SU-DHL-6 (cell line): ENCODE measurements at regions not wholly inside any gene's neighbourhood (a gene's known extent, or its start where the extent isn't known, plus 50 kb on each side); places are given as distances from the start of the nearest gene placed in this dataset.

Source experiments
- H2AFZ ChIP-seq: fragments of 200-600 bp; sonication (generic); 2 replicates; pipeline ENCODE4 v1.6.1; 2014; ENCODE audit warnings: low read depth, mild to moderate bottlenecking, moderate library complexity, mixed read lengths, antibody characterized with exemption, low read length; ENCODE audit not compliant: severe bottlenecking
- H3F3A ChIP-seq: fragments of 200-600 bp; shearing (Covaris generic); 2 replicates; pipeline ENCODE4 v1.6.0; 2016; ENCODE audit warnings: antibody characterized with exemption, mild to moderate bottlenecking; ENCODE audit not compliant: insufficient read depth
- H3K27ac ChIP-seq: fragments of 200-600 bp; sonication (generic); 2 replicates; pipeline ENCODE4 v1.5.1; 2016; ENCODE audit warnings: low read depth, mild to moderate bottlenecking, low read length, moderate library complexity, mixed read lengths
- H3K27me3 ChIP-seq: fragments of 200-600 bp; sonication (generic), shearing (Covaris generic); 2 replicates; pipeline ENCODE4 v1.6.0; 2014; ENCODE audit warnings: mild to moderate bottlenecking, low read length
- H3K36me3 ChIP-seq: fragments of 200-600 bp; sonication (generic); 2 replicates; pipeline ENCODE4 v1.6.1; 2014; ENCODE audit warnings: mild to moderate bottlenecking, low read length, mixed read lengths
- H3K4me2 ChIP-seq: fragments of 300-600, 200-600 bp; shearing (Covaris generic), sonication (generic); 2 replicates; pipeline ENCODE4 v1.6.0; 2014; ENCODE audit warnings: low read length, low read depth, mild to moderate bottlenecking; ENCODE audit not compliant: poor library complexity, severe bottlenecking
- H3K4me3 ChIP-seq: fragments of 200-600 bp; sonication (generic); 2 replicates; pipeline ENCODE4 v1.5.1; 2014; ENCODE audit warnings: antibody characterized with exemption, low read length, mild to moderate bottlenecking, mixed read lengths; ENCODE audit not compliant: insufficient read depth, poor library complexity, severe bottlenecking
- H3K79me2 ChIP-seq: fragments of 200-600 bp; sonication (generic); 2 replicates; pipeline ENCODE4 v1.6.1; 2014; ENCODE audit warnings: mild to moderate bottlenecking, low read length, moderate library complexity; ENCODE audit not compliant: insufficient read depth
- H3K9ac ChIP-seq: fragments of 200-600 bp; sonication (generic); 2 replicates; pipeline ENCODE4 v1.7.0; 2014; ENCODE audit warnings: mild to moderate bottlenecking, low read length
- H3K9me2 ChIP-seq: fragments of 200-600 bp; sonication (generic); replicated peaks from 2 replicates; pipeline ENCODE4 v1.6.1; 2014; ENCODE audit warnings: low read length; ENCODE audit not compliant: insufficient read depth
- H3K9me3 ChIP-seq: fragments of 200-600 bp; sonication (generic); 2 replicates; pipeline ENCODE4 v1.6.1; 2014; ENCODE audit warnings: low read length, mixed read lengths; ENCODE audit not compliant: insufficient read depth
- H4K20me1 ChIP-seq: fragments of 200-600 bp; sonication (generic); 2 replicates; pipeline ENCODE4 v1.6.1; 2014; ENCODE audit warnings: low read depth, mild to moderate bottlenecking, antibody characterized with exemption, low read length, moderate library complexity, mixed read lengths
- EZH2phosphoT487 ChIP-seq: fragments of 200-600 bp; sonication (generic), shearing (Covaris generic); conservative IDR thresholded peaks from 2 replicates; pipeline ENCODE4 v1.6.1; 2018; ENCODE audit warnings: mild to moderate bottlenecking, antibody characterized with exemption, low read length, moderate library complexity, mixed read lengths
- TF ChIP-seq, protein P1 (sequence below): fragments of 200-600 bp; sonication (generic); IDR thresholded peaks from one replicate; pipeline ENCODE4 v1.5.1; 2017; ENCODE audit warnings: antibody characterized with exemption, mild to moderate bottlenecking, low read length, moderate library complexity; ENCODE audit not compliant: insufficient read depth, poor library complexity, severe bottlenecking

DNA sequence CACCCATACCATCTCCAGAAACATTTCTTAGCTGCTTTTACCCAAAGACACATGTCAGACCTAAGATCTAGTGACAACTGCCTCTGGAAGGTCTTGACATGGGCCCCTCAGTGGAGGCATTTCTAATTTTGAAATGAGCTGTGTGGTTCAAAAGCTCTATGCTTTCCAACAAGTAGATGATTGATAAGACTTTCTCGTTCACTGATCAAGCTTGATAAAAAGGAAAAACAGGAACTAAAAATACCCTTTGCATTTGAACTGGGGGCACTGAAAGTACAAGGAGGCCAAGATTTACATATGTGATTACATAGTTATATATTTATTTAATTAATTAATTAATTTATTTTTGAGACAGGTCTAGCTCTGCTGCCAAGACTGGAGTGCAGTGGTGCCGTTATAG is 61.3 kb upstream of the SCOC start:
- H3F3A ChIP-seq: no peaks in the 10 kb centered on the region
- no peak overlapping the region for H3K4me3 ChIP-seq
- H3K79me2 ChIP-seq: no peaks in the 10 kb centered on the region
- no peaks in the 10 kb centered on the region for H4K20me1 ChIP-seq
- no peaks in the 10 kb centered on the region for H3K36me3 ChIP-seq
- H3K27me3 ChIP-seq: no peaks in the 10 kb centered on the region
- H3K9me2 ChIP-seq: no peaks in the 10 kb centered on the region
- TF ChIP-seq EZH2phosphoT487: no peak
- TF ChIP-seq, protein P1, sequence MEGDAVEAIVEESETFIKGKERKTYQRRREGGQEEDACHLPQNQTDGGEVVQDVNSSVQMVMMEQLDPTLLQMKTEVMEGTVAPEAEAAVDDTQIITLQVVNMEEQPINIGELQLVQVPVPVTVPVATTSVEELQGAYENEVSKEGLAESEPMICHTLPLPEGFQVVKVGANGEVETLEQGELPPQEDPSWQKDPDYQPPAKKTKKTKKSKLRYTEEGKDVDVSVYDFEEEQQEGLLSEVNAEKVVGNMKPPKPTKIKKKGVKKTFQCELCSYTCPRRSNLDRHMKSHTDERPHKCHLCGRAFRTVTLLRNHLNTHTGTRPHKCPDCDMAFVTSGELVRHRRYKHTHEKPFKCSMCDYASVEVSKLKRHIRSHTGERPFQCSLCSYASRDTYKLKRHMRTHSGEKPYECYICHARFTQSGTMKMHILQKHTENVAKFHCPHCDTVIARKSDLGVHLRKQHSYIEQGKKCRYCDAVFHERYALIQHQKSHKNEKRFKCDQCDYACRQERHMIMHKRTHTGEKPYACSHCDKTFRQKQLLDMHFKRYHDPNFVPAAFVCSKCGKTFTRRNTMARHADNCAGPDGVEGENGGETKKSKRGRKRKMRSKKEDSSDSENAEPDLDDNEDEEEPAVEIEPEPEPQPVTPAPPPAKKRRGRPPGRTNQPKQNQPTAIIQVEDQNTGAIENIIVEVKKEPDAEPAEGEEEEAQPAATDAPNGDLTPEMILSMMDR: no peak
- H3K9ac ChIP-seq: no peak overlapping the region
- H3K4me2 ChIP-seq: no peak overlapping the region
- no peak overlapping the region for H2AFZ ChIP-seq
- H3K9me3 ChIP-seq: no peaks in the 10 kb centered on the region
- no peak overlapping the region for H3K27ac ChIP-seq

DNA sequence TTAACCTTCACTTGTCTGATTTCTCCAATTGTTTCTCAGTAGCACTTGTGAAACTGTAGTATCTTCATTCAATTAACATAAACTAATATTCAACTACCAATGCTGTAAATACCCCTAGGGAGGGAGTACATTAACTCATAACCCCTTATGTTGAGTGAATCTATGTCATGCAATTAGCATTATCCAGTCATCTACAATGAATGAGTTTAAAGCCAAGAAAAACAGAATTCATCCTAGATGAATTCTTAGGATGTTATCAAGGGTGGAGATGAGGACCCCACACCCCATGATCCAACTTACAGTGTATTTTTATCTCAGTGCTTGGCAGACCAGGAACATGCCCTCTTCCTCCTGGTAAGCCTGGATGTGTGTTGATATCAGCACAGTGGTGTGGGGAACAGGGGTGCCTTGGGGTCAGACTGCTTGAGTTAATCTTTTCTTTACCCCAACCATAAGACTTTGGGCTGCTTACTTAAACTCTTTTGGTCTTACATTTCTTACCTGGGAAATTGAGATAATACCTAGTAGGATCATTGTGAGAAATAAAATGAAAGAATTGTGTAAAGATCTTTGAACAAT is 62.1 kb upstream of the SCOC start:
- H2AFZ ChIP-seq: no peak overlapping the region
- H3K9me3 ChIP-seq: no peaks in the 10 kb centered on the region
- no peak overlapping the region for H3K9ac ChIP-seq
- H3K27me3 ChIP-seq: no peaks in the 10 kb centered on the region
- no peaks in the 10 kb centered on the region for H3K79me2 ChIP-seq
- no peak overlapping the region for H3K27ac ChIP-seq
- no peaks in the 10 kb centered on the region for H4K20me1 ChIP-seq
- no peak overlapping the region for H3K4me3 ChIP-seq
- no peak overlapping the region for H3K4me2 ChIP-seq
- no peak for TF ChIP-seq EZH2phosphoT487
- TF ChIP-seq, protein P1: no peak
- no peaks in the 10 kb centered on the region for H3K9me2 ChIP-seq
- H3F3A ChIP-seq: no peaks in the 10 kb centered on the region
- H3K36me3 ChIP-seq: no peaks in the 10 kb centered on the region

DNA sequence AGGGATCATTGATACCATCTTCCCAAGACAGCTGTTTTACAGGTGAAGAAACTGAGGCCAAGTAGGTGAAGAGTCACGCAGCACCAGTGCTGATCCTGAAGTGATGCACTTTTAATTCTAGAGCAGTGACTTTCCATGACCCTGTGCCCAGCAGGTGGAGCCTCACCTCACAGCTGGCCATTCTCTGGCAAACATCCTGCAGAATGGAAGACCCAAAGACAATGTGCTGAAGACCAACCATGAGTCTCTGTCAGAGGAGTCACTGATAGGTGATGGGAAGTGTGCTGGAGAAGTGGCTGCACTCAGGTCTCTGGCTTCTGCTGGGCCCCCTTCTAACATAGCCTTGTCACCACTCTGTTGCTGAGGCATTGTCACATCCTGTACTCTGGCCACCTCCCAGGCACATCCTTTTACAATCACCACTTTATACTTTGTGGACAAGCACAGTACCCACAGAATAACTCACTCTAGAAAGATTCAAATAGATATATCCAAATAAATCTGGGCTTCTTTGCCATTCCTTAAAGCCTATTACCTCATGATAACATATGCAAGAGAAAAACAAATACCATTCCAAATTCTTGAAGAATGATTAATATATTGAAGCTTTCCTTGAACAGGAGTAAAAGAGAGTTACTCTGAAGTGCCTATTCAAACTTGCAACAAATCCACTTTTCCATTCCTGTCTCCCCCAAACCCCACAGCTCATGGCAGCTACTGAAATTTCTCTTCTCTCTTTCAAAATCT is 64.1 kb upstream of the SCOC start:
- H3K9ac ChIP-seq: no peak overlapping the region
- no peak overlapping the region for H3K4me2 ChIP-seq
- H3K9me3 ChIP-seq: no peaks in the 10 kb centered on the region
- H3K27me3 ChIP-seq: no peaks in the 10 kb centered on the region
- H3K79me2 ChIP-seq: no peaks in the 10 kb centered on the region
- H3K36me3 ChIP-seq: no peaks in the 10 kb centered on the region
- no peaks in the 10 kb centered on the region for H3F3A ChIP-seq
- TF ChIP-seq, protein P1: no peak
- TF ChIP-seq EZH2phosphoT487: no peak
- no peaks in the 10 kb centered on the region for H4K20me1 ChIP-seq
- no peaks in the 10 kb centered on the region for H3K9me2 ChIP-seq
- H3K27ac ChIP-seq: no peak overlapping the region
- H2AFZ ChIP-seq: no peak overlapping the region
- H3K4me3 ChIP-seq: no peak overlapping the region
